Choroid plexus epithelial cell (primary cell): ENCODE measurements at regions not wholly inside any gene's neighbourhood (a gene's known extent, or its start where the extent isn't known, plus 50 kb on each side); places are given as distances from the start of the nearest gene placed in this dataset.
A peak's percentile ranks its signal among the peaks of the same experiment; 100 is the strongest.

Experiments used
- DNase-seq: peaks from one replicate; pipeline ENCODE4 v3.0.0-alpha.2; 2010; ENCODE audit warnings: low read depth
- H3K4me3 ChIP-seq: 2 replicates; pipeline ENCODE4 v1.5.1; 2011; ENCODE audit warnings: low read depth, mild to moderate bottlenecking, control low read depth, low read length, moderate library complexity
- CTCF ChIP-seq: conservative IDR thresholded peaks from 2 replicates; pipeline ENCODE4 v1.5.1; 2011; ENCODE audit warnings: low read depth, mild to moderate bottlenecking, control low read depth, inconsistent platforms, low read length, moderate library complexity

- peak overlapping the region; percentile 1 for H3K4me3 ChIP-seq
- no peak for TF ChIP-seq CTCF
- no peak for DNase-seq
These were observed 85.8 kb upstream of the IPO9 start for GRCh38 chr1:201742955-201743805.

- no peak for TF ChIP-seq CTCF
- no peak overlapping the region for H3K4me3 ChIP-seq
- peak; percentile 83 for DNase-seq
These were observed 83.9 kb upstream of the IPO9 start for GRCh38 chr1:201745023-201745422.

GRCh38 chr1:201746156-201746555, 82.8 kb upstream of the IPO9 start:
- H3K4me3 ChIP-seq = no peak overlapping the region
- DNase-seq = no peak
- no peak for TF ChIP-seq CTCF

GRCh38 chr1:201747261-201747660, 81.7 kb upstream of the IPO9 start:
- no peak for DNase-seq
- TF ChIP-seq CTCF = no peak

GRCh38 chr1:201748335-201748734, 80.6 kb upstream of the IPO9 start:
- no peak overlapping the region for H3K4me3 ChIP-seq
- DNase-seq = peak; percentile 98
- TF ChIP-seq CTCF = no peak

More at GRCh38 chr1:201747261-201747660, 81.7 kb upstream of the IPO9 start:
- no peak overlapping the region for H3K4me3 ChIP-seq

- no peak for TF ChIP-seq CTCF
- DNase-seq = no peak
- H3K4me3 ChIP-seq = no peak overlapping the region
These were observed 79.8 kb upstream of the IPO9 start for GRCh38 chr1:201749059-201749690.
